ENCODE measurements at regions not wholly inside any gene's neighbourhood (a gene's known extent, or its start where the extent isn't known, plus 50 kb on each side); places are given as distances from the start of the nearest gene placed in this dataset.
A peak's percentile ranks its signal among the peaks of the same experiment; 100 is the strongest.

DNA sequence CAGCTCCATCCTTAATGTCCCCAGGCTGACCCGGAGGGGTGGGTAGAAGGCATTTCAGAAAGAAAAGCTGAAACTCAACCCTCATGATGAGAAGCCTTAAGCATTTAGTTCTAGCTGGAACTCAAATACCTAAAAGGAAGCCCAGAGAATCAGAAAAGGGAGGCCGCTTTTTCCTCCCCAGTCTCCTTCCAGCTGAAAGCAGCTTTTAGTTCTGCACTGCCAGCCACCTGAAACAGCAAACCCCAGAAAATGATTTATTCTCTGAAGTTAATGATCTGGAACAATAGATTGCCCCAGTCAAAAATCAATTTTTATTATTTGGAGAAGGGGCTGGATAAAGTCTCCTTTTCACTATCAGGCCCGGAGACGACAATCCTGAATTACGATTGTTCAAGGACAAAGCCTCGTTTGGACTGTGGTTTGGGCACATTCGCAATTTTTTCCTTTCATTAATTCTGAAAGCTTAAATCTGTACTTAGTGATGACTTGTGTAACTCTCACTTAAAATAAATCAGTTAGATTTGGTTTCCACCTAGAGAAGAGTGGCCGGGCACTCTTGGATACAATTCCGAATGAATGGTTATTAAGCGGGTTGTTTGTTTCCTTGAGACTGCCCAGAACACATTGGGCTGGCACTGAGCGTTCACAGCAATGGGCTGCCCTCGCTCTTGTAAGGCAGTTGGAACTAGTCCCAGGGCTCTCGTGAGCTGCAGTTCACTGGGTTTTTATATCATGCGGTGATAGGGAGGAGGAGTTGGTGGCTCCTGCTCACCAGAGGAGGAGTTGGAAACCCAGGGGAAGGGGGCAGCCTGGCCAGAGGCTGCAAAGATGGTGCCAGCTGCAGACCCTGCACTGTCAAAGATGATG lies 262.2 kb downstream of the CCSER2 start:
- TF ChIP-seq, protein P1, sequence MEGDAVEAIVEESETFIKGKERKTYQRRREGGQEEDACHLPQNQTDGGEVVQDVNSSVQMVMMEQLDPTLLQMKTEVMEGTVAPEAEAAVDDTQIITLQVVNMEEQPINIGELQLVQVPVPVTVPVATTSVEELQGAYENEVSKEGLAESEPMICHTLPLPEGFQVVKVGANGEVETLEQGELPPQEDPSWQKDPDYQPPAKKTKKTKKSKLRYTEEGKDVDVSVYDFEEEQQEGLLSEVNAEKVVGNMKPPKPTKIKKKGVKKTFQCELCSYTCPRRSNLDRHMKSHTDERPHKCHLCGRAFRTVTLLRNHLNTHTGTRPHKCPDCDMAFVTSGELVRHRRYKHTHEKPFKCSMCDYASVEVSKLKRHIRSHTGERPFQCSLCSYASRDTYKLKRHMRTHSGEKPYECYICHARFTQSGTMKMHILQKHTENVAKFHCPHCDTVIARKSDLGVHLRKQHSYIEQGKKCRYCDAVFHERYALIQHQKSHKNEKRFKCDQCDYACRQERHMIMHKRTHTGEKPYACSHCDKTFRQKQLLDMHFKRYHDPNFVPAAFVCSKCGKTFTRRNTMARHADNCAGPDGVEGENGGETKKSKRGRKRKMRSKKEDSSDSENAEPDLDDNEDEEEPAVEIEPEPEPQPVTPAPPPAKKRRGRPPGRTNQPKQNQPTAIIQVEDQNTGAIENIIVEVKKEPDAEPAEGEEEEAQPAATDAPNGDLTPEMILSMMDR (IDR thresholded peaks at IDR 0.05; ENCODE audit: borderline replicate concordance, extremely low read depth, insufficient read depth) = no peak
- intact Hi-C loops (cut with DNase I) = no loop called here
- no peak overlapping the region for H3K27ac ChIP-seq (ENCODE audit: low read depth in 2 of 2, low read length in 2 of 2)
- no peak for FAIRE-seq
- H3K27me3 ChIP-seq (ENCODE audit: control insufficient read depth, insufficient read depth, low read length) = no peaks in the 10 kb centered on the region
- peaks cover 0 to 8% (median 0%) of the 10 kb centered on the region in 3 donors for H3K4me1 ChIP-seq (ENCODE audit: control insufficient read depth in 2 of 3, insufficient read depth in 2 of 3, low read depth in 1 of 3, low read length in 3 of 3)
- H3K4me3 ChIP-seq (ENCODE audit: low read length in 3 of 3) = peak overlapping the region in 1 of 3 donors; percentile 13
- no peaks in the 10 kb centered on the region for H3K9me3 ChIP-seq (ENCODE audit: control insufficient read depth in 2 of 3, insufficient read depth in 1 of 3, low read length in 3 of 3)
- no peak overlapping the region for H3K9ac ChIP-seq (ENCODE audit: low read length in 3 of 3)
- DNase-seq = peak in 3 of 5 donors; percentile 36 to 69 (median 62)
- no peaks in the 10 kb centered on the region for H3K36me3 ChIP-seq (ENCODE audit: control insufficient read depth in 2 of 3, insufficient read depth in 3 of 3, low read length in 3 of 3)

DNA sequence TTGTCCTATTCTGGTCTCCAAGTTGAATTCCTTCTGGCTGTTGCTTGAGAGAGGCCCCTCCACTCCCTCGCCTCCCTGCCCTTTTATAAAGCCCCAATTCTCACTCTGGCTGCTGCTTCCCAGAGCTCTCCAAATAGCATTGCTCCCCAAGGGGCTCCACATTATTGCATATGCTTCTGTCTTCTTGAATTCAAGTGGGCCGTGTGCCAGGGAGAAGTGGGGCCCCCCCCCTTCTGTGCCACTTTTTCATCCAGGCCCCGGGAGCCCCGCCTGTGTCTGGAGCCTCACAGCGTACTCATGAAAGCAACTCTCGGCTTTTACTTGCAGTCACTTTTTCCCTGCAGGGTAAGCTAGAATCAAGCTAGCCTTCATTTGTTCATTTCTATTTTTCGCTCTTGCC lies 265.1 kb downstream of the CCSER2 start:
- H3K4me1 ChIP-seq (ENCODE audit: control insufficient read depth in 2 of 3, insufficient read depth in 2 of 3, low read depth in 1 of 3, low read length in 3 of 3) = peaks cover 0 to 8% (median 0%) of the 10 kb centered on the region in 3 donors
- H3K4me3 ChIP-seq (ENCODE audit: low read length in 3 of 3) = no peak overlapping the region
- intact Hi-C loops (cut with DNase I) = no loop called here
- DNase-seq (no peak), FAIRE-seq (no peak)
- H3K9ac ChIP-seq (ENCODE audit: low read length in 3 of 3) = no peak overlapping the region
- H3K27ac ChIP-seq (ENCODE audit: low read depth in 2 of 2, low read length in 2 of 2) = no peak overlapping the region
- TF ChIP-seq, protein P1 (IDR thresholded peaks at IDR 0.05; ENCODE audit: borderline replicate concordance, extremely low read depth, insufficient read depth) = no peak
- H3K36me3 ChIP-seq (ENCODE audit: control insufficient read depth in 2 of 3, insufficient read depth in 3 of 3, low read length in 3 of 3) = no peaks in the 10 kb centered on the region
- no peaks in the 10 kb centered on the region for H3K27me3 ChIP-seq (ENCODE audit: control insufficient read depth, insufficient read depth, low read length)
- peaks cover 0 to 13% (median 3%) of the 10 kb centered on the region in 3 donors for H3K9me3 ChIP-seq (ENCODE audit: control insufficient read depth in 2 of 3, insufficient read depth in 1 of 3, low read length in 3 of 3)

DNA sequence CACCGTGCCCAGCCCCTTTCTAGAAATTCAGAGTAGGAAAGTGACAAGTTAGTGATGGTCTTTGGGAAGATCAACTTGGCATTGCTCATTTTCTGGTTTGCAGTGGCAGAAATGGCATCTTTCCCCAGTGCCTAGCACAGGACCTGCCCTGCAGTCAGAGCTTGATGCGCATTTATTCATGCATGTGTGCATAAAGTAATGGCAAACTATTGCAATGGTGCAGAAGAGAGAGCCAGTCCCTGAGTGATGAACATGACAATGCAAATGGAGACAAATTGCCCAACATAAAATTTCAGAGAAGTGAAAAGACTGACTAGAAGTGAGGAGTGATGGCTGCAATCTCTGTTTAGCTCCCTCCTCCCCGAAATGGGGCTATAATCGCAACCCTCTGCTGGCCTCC lies 268.2 kb downstream of the CCSER2 start:
- DNase-seq = no peak
- Histone ChIP-seq H3K9me3 (ENCODE audit: control insufficient read depth in 2 of 3, insufficient read depth in 1 of 3, low read length in 3 of 3) (peaks cover 0 to 13% (median 3%) of the 10 kb centered on the region in 3 donors), H3K9ac (ENCODE audit: low read length in 3 of 3) (no peak overlapping the region), H3K27ac (ENCODE audit: low read depth in 2 of 2, low read length in 2 of 2) (no peak overlapping the region), H3K36me3 (ENCODE audit: control insufficient read depth in 2 of 3, insufficient read depth in 3 of 3, low read length in 3 of 3) (no peaks in the 10 kb centered on the region), H3K27me3 (ENCODE audit: control insufficient read depth, insufficient read depth, low read length) (no peaks in the 10 kb centered on the region), H3K4me3 (ENCODE audit: low read length in 3 of 3) (no peak overlapping the region), H3K4me1 (ENCODE audit: control insufficient read depth in 2 of 3, insufficient read depth in 2 of 3, low read depth in 1 of 3, low read length in 3 of 3) (no peaks in the 10 kb centered on the region)
- no peak for FAIRE-seq
- intact Hi-C loops (cut with DNase I) = no loop called here
- TF ChIP-seq, protein P1 (IDR thresholded peaks at IDR 0.05; ENCODE audit: borderline replicate concordance, extremely low read depth, insufficient read depth) = no peak

Measured in kidney (tissue), 13 donors.